Lung microvascular endothelial cell (primary cell): ENCODE measurements at regions not wholly inside any gene's neighbourhood (a gene's known extent, or its start where the extent isn't known, plus 50 kb on each side); places are given as distances from the start of the nearest gene placed in this dataset.

Experiments
- DNase-seq, 2 donors: peaks; one replicate each; pipeline versions ENCODE4 v3.0.0 to v3.0.0-alpha.2; 2010; ENCODE audit warnings: low read depth in 2 of 2

GRCh38 chr10:4202938-4203337 lies 417.9 kb upstream of the KLF6 start:
- DNase-seq, result no peak

GRCh38 chr10:4201866-4202825 lies 417.1 kb upstream of the KLF6 start:
- no peak for DNase-seq

GRCh38 chr10:4199196-4199595 lies 414.2 kb upstream of the KLF6 start:
- no peak for DNase-seq

GRCh38 chr10:4198216-4198615 lies 413.2 kb upstream of the KLF6 start:
- DNase-seq, result peak in 1 of 2 donors; percentile 27

GRCh38 chr10:4197676-4198075 lies 412.7 kb upstream of the KLF6 start:
- DNase-seq, result no peak

- peak in 1 of 2 donors; percentile 57 for DNase-seq
Observed at GRCh38 chr10:4196771-4197390, 411.9 kb upstream of the KLF6 start.

- no peak for DNase-seq
Observed at GRCh38 chr10:4196183-4196582, 411.2 kb upstream of the KLF6 start.

- DNase-seq, result peak in 1 of 2 donors; percentile 29
Observed at GRCh38 chr10:4195213-4195612, 410.2 kb upstream of the KLF6 start.

GRCh38 chr10:4194231-4194630 lies 409.2 kb upstream of the KLF6 start:
- no peak for DNase-seq

- DNase-seq, result no peak
Observed at GRCh38 chr10:4191894-4192293, 406.9 kb upstream of the KLF6 start.

- no peak for DNase-seq
Observed at GRCh38 chr10:4191354-4191753, 406.3 kb upstream of the KLF6 start.

GRCh38 chr10:4190876-4191275 lies 405.9 kb upstream of the KLF6 start:
- DNase-seq, result no peak

GRCh38 chr10:4189281-4189680 lies 404.3 kb upstream of the KLF6 start:
- DNase-seq, result peak in 1 of 2 donors; percentile 40

GRCh38 chr10:4188406-4188805 lies 403.4 kb upstream of the KLF6 start:
- no peak for DNase-seq

GRCh38 chr10:4186849-4187540 lies 402.0 kb upstream of the KLF6 start:
- DNase-seq, result no peak

- DNase-seq, result peak in 1 of 2 donors; percentile 74
Observed at GRCh38 chr10:4183761-4184261, 398.8 kb upstream of the KLF6 start.

GRCh38 chr10:4181621-4182049 lies 396.6 kb upstream of the KLF6 start:
- DNase-seq, result no peak

GRCh38 chr10:4181081-4181480 lies 396.1 kb upstream of the KLF6 start:
- DNase-seq, result no peak

GRCh38 chr10:4177791-4178190 lies 392.8 kb upstream of the KLF6 start:
- DNase-seq, result no peak

- no peak for DNase-seq
Observed at GRCh38 chr10:4176500-4177281, 391.7 kb upstream of the KLF6 start.

- no peak for DNase-seq
Observed at GRCh38 chr10:4174197-4174596, 389.2 kb upstream of the KLF6 start.
